Kidney (tissue), 13 donors: ENCODE measurements at regions not wholly inside any gene's neighbourhood (a gene's known extent, or its start where the extent isn't known, plus 50 kb on each side); places are given as distances from the start of the nearest gene placed in this dataset.

ENCODE experiments used
- DNase-seq, 5 donors: peaks; one replicate each; pipeline ENCODE4 v3.0.0-alpha.2; 2013 to 2020
- FAIRE-seq: peaks from 2 replicates; lab custom pipeline; 2012; peaks lifted over from hg19 to GRCh38; lab: Jason Lieb, UNC
- H3K27ac ChIP-seq, 2 donors: one replicate each; pipeline ENCODE4 v1.7.0; 2013; ENCODE audit warnings: low read depth in 2 of 2, low read length in 2 of 2, inconsistent platforms in 1 of 2
- H3K27me3 ChIP-seq: one replicate; pipeline ENCODE4 v1.7.1; 2013; ENCODE audit warnings: low read length, inconsistent platforms; ENCODE audit not compliant: control insufficient read depth, insufficient read depth
- H3K36me3 ChIP-seq, 3 donors: one replicate each; pipeline versions ENCODE4 v1.7.0 to v1.7.1; 2013; ENCODE audit warnings: low read length in 3 of 3, control low read depth in 1 of 3, inconsistent platforms in 1 of 3; ENCODE audit not compliant: insufficient read depth in 3 of 3, control insufficient read depth in 2 of 3
- H3K4me1 ChIP-seq, 3 donors: one replicate each; pipeline versions ENCODE4 v1.7.0 to v1.7.1; 2013; ENCODE audit warnings: low read length in 3 of 3, inconsistent platforms in 1 of 3, low read depth in 1 of 3; ENCODE audit not compliant: control insufficient read depth in 2 of 3, insufficient read depth in 2 of 3
- H3K4me3 ChIP-seq, 3 donors: one replicate each; pipeline versions ENCODE4 v1.7.0 to v1.8.1; 2013; ENCODE audit warnings: low read length in 3 of 3, control low read depth in 1 of 3, inconsistent platforms in 1 of 3
- H3K9ac ChIP-seq, 3 donors: one replicate each; pipeline versions ENCODE4 v1.7.0 to v1.7.1; 2013; ENCODE audit warnings: low read length in 3 of 3, control low read depth in 1 of 3, inconsistent platforms in 1 of 3
- H3K9me3 ChIP-seq, 3 donors: one replicate each; pipeline versions ENCODE4 v1.7.0 to v1.7.1; 2013; ENCODE audit warnings: low read length in 3 of 3, control low read depth in 1 of 3, inconsistent platforms in 1 of 3; ENCODE audit not compliant: control insufficient read depth in 2 of 3, insufficient read depth in 1 of 3
- CTCF ChIP-seq: IDR thresholded peaks from 3 replicates; pipeline ENCODE4 v1.5.1; 2012; ENCODE audit warnings: mild to moderate bottlenecking, moderate library complexity, borderline replicate concordance; ENCODE audit not compliant: insufficient read depth; ENCODE audit errors: extremely low read depth
- intact Hi-C: fragments of 100-400 bp; cut with DNase I; formaldehyde crosslinking; loops from one replicate; pipeline ENCODE4 v1.11.1; 2022
- donor health status: control.
- donor health status: control.
- donor health status: control.
- donor health status: control.
- donor health status: control.
- donor health status: DM: yes; HTN: yes; CAD: no.
- donor health status: Normal renal cell carcinoma (clear cell type).

- no peaks in the 10 kb centered on the region for H3K36me3 ChIP-seq
- no peak overlapping the region for H3K9ac ChIP-seq
- no peak for FAIRE-seq
These were observed 1375.6 kb downstream of the EPHA7 start for GRCh38 chr6:92043777-92044176.

GRCh38 chr6:92026878-92027277, 1392.5 kb downstream of the EPHA7 start:
- H3K4me1 ChIP-seq = no peaks in the 10 kb centered on the region
- no peaks in the 10 kb centered on the region for H3K36me3 ChIP-seq
- no peaks in the 10 kb centered on the region for H3K27me3 ChIP-seq
- no peak overlapping the region for H3K4me3 ChIP-seq
- intact Hi-C loops = no loop called here
- H3K27ac ChIP-seq = no peak overlapping the region
- DNase-seq (no peak), FAIRE-seq (no peak)
- TF ChIP-seq CTCF = no peak
- no peaks in the 10 kb centered on the region for H3K9me3 ChIP-seq
- H3K9ac ChIP-seq = no peak overlapping the region

More at GRCh38 chr6:92043777-92044176, 1375.6 kb downstream of the EPHA7 start:
- intact Hi-C loops = no loop called here
- Histone ChIP-seq H3K27ac (no peak overlapping the region), H3K4me1 (peaks cover 0 to 2% (median 0%) of the 10 kb centered on the region in 3 donors), H3K9me3 (no peaks in the 10 kb centered on the region), H3K27me3 (no peaks in the 10 kb centered on the region), H3K4me3 (no peak overlapping the region)
- no peak for TF ChIP-seq CTCF
- no peak for DNase-seq

GRCh38 chr6:92024881-92025280, 1394.5 kb downstream of the EPHA7 start:
- no peak overlapping the region for H3K27ac ChIP-seq
- no peaks in the 10 kb centered on the region for H3K4me1 ChIP-seq
- intact Hi-C loops = no loop called here
- no peak for TF ChIP-seq CTCF
- FAIRE-seq (no peak), DNase-seq (no peak)
- H3K9me3 ChIP-seq = no peaks in the 10 kb centered on the region
- no peak overlapping the region for H3K4me3 ChIP-seq
- no peaks in the 10 kb centered on the region for H3K27me3 ChIP-seq
- H3K9ac ChIP-seq = no peak overlapping the region
- no peaks in the 10 kb centered on the region for H3K36me3 ChIP-seq

GRCh38 chr6:92024110-92024509, 1395.2 kb downstream of the EPHA7 start:
- no peaks in the 10 kb centered on the region for H3K9me3 ChIP-seq
- H3K4me3 ChIP-seq = no peak overlapping the region
- no peak overlapping the region for H3K9ac ChIP-seq
- no peak for DNase-seq
- no peak for TF ChIP-seq CTCF
- no peaks in the 10 kb centered on the region for H3K27me3 ChIP-seq
- no peaks in the 10 kb centered on the region for H3K4me1 ChIP-seq
- H3K27ac ChIP-seq = no peak overlapping the region
- FAIRE-seq = no peak
- no peaks in the 10 kb centered on the region for H3K36me3 ChIP-seq
- intact Hi-C loops = no loop called here
